ENCODE measurements at regions not wholly inside any gene's neighbourhood (a gene's known extent, or its start where the extent isn't known, plus 50 kb on each side); places are given as distances from the start of the nearest gene placed in this dataset.
"Not testable (repeated sequence)": the region's sequence is repeated elsewhere in the genome, so short reads cannot be mapped to it uniquely, and the experiment has no call there.

GRCh38 chr22:48085901-48086645 lies 1323.6 kb downstream of the TBC1D22A start:
- DNase-seq: no peak

GRCh38 chr22:48084729-48085050 lies 1322.2 kb downstream of the TBC1D22A start:
- DNase-seq: no peak

- no peak for DNase-seq
Observed at GRCh38 chr22:48084041-48084728, 1321.7 kb downstream of the TBC1D22A start.

GRCh38 chr22:48083502-48083901 lies 1321.1 kb downstream of the TBC1D22A start:
- DNase-seq: no peak

GRCh38 chr22:48082284-48082683 lies 1319.8 kb downstream of the TBC1D22A start:
- DNase-seq: no peak

GRCh38 chr22:48081281-48081680 lies 1318.8 kb downstream of the TBC1D22A start:
- no peak for DNase-seq

GRCh38 chr22:48080316-48081165 lies 1318.1 kb downstream of the TBC1D22A start:
- DNase-seq: no peak

GRCh38 chr22:48079505-48080290 lies 1317.2 kb downstream of the TBC1D22A start:
- no peak for DNase-seq

GRCh38 chr22:48078825-48079224 lies 1316.4 kb downstream of the TBC1D22A start:
- no peak for DNase-seq

- DNase-seq: no peak
Observed at GRCh38 chr22:48077699-48078098, 1315.2 kb downstream of the TBC1D22A start.

GRCh38 chr22:48076008-48076407 lies 1313.6 kb downstream of the TBC1D22A start:
- no peak for DNase-seq

GRCh38 chr22:48075604-48076003 lies 1313.2 kb downstream of the TBC1D22A start:
- no peak for DNase-seq

- DNase-seq: no peak
Observed at GRCh38 chr22:48072777-48073176, 1310.3 kb downstream of the TBC1D22A start.

- no peak for DNase-seq
Observed at GRCh38 chr22:48071828-48072227, 1309.4 kb downstream of the TBC1D22A start.

- DNase-seq: no peak
Observed at GRCh38 chr22:48071305-48071704, 1308.9 kb downstream of the TBC1D22A start.

GRCh38 chr22:48070760-48071159 lies 1308.3 kb downstream of the TBC1D22A start:
- no peak for DNase-seq

- no peak for DNase-seq
Observed at GRCh38 chr22:48070083-48070482, 1307.6 kb downstream of the TBC1D22A start.

GRCh38 chr22:48069256-48069655 lies 1306.8 kb downstream of the TBC1D22A start:
- no peak for DNase-seq

GRCh38 chr22:48068323-48068885 lies 1306.0 kb downstream of the TBC1D22A start:
- no peak for DNase-seq

GRCh38 chr22:48065892-48066291 lies 1303.4 kb downstream of the TBC1D22A start:
- DNase-seq: no peak

- DNase-seq: no peak
Observed at GRCh38 chr22:48061726-48062125, 1299.3 kb downstream of the TBC1D22A start.

GRCh38 chr22:48060266-48060665 lies 1297.8 kb downstream of the TBC1D22A start:
- DNase-seq: no peak

- DNase-seq: not testable (repeated sequence)
Observed at GRCh38 chr22:48059521-48059920, 1297.1 kb downstream of the TBC1D22A start.
